ENCODE measurements at regions not wholly inside any gene's neighbourhood (a gene's known extent, or its start where the extent isn't known, plus 50 kb on each side); places are given as distances from the start of the nearest gene placed in this dataset.

DNA sequence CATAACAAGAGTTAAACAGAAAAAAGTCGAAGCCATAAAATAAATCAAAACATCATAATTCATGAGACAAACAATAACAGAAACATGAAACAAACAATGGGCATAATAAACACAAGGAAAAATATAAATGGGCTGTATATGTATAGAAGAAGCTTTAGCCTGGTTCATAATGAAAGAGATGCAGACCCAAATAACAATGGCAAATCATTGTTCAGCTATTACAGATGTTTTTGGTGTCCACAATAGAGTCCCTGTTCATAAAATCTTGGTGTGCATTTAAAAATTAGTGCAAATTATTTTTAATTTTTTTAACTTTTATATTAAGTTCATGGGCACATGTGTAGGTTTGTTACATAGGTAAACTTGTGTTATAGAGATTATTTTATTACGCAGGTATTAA lies 1185.9 kb upstream of the B3GALT2 start:
- H3K4me1 ChIP-seq (ENCODE audit: insufficient read depth, low read length): no peaks in the 10 kb centered on the region
- H3K9ac ChIP-seq (ENCODE audit: low read depth, low read length): no peak overlapping the region
- no peak for TF ChIP-seq EZH2 (IDR thresholded peaks at IDR 0.05; ENCODE audit: borderline replicate concordance, low read depth, low read length, severe bottlenecking)
- TF ChIP-seq CTCF (IDR thresholded peaks at IDR 0.05; ENCODE audit: borderline replicate concordance, extremely low read depth, low read length, poor library complexity, severe bottlenecking): no peak
- H3K4me3 ChIP-seq (ENCODE audit: low read depth in 1 of 2, low read length in 2 of 2): no peak overlapping the region
- DNase-seq: no peak
- H3K4me2 ChIP-seq (ENCODE audit: insufficient read depth, low read length): no peak overlapping the region
- H2AFZ ChIP-seq (ENCODE audit: low read depth, low read length): no peak overlapping the region
- no peaks in the 10 kb centered on the region for H3K79me2 ChIP-seq (ENCODE audit: insufficient read depth, low read length)
- H3K9me3 ChIP-seq (ENCODE audit: insufficient read depth, low read length, severe bottlenecking): no peaks in the 10 kb centered on the region
- ATAC-seq (ENCODE audit: insufficient read depth, low read depth): no peak
- no peaks in the 10 kb centered on the region for H4K20me1 ChIP-seq (ENCODE audit: insufficient read depth, low read length)
- H3K27me3 ChIP-seq (ENCODE audit: insufficient read depth, low read length, poor library complexity): no peaks in the 10 kb centered on the region
- H3K27ac ChIP-seq (ENCODE audit: low read length): no peak overlapping the region
- H3K36me3 ChIP-seq (ENCODE audit: insufficient read depth, low read length): no peaks in the 10 kb centered on the region

DNA sequence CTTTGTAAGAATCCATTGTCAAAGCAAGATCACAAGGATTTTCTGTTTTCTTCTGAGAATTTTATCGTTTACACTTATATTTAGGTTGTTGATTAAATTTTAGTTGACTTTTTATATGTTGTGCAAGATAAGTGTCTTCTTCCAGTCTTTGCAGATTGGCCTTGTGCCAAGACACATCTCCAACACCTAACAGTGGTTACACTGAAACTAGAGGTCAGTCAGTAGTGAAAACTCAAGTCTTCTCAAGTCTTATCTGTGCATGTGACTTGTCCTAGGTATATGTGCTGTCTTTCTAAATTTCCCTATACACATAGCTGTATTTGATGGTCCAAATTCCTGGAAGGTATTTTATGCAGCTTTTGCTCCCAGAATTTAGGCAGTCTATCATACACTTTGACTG lies 1183.2 kb upstream of the B3GALT2 start:
- no peak for TF ChIP-seq CTCF (IDR thresholded peaks at IDR 0.05; ENCODE audit: borderline replicate concordance, extremely low read depth, low read length, poor library complexity, severe bottlenecking)
- no peak for TF ChIP-seq EZH2 (IDR thresholded peaks at IDR 0.05; ENCODE audit: borderline replicate concordance, low read depth, low read length, severe bottlenecking)
- Histone ChIP-seq H3K4me1 (ENCODE audit: insufficient read depth, low read length) (no peaks in the 10 kb centered on the region), H3K36me3 (ENCODE audit: insufficient read depth, low read length) (no peaks in the 10 kb centered on the region), H3K9me3 (ENCODE audit: insufficient read depth, low read length, severe bottlenecking) (no peaks in the 10 kb centered on the region), H3K27me3 (ENCODE audit: insufficient read depth, low read length, poor library complexity) (no peaks in the 10 kb centered on the region), H3K27ac (ENCODE audit: low read length) (no peak overlapping the region), H3K9ac (ENCODE audit: low read depth, low read length) (no peak overlapping the region), H2AFZ (ENCODE audit: low read depth, low read length) (no peak overlapping the region), H3K4me3 (ENCODE audit: low read depth in 1 of 2, low read length in 2 of 2) (no peak overlapping the region), H3K4me2 (ENCODE audit: insufficient read depth, low read length) (no peak overlapping the region), H4K20me1 (ENCODE audit: insufficient read depth, low read length) (no peaks in the 10 kb centered on the region), H3K79me2 (ENCODE audit: insufficient read depth, low read length) (no peaks in the 10 kb centered on the region)
- ATAC-seq (ENCODE audit: insufficient read depth, low read depth) (no peak), DNase-seq (no peak)

DNA sequence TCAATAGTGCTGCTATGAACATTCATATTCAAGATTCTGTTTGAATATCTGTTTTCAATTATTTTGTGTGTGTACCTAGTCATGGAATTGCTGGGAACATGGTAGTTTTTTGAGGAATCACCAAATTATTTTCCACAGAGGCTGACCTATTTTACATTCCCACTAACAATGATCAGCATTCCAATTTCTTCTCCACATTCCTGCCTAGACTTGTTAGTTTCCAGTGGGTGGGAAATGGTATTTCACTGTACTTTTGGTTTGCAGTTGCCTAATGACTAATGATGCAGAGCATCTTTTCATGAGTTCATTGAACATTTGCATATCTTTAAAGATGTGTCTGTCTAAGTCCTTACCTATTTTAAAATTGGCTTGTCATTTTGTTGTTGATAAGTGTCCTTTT lies 1182.6 kb upstream of the B3GALT2 start:
- H2AFZ ChIP-seq (ENCODE audit: low read depth, low read length): no peak overlapping the region
- no peak overlapping the region for H3K27ac ChIP-seq (ENCODE audit: low read length)
- H3K27me3 ChIP-seq (ENCODE audit: insufficient read depth, low read length, poor library complexity): no peaks in the 10 kb centered on the region
- H3K9me3 ChIP-seq (ENCODE audit: insufficient read depth, low read length, severe bottlenecking): no peaks in the 10 kb centered on the region
- TF ChIP-seq EZH2 (IDR thresholded peaks at IDR 0.05; ENCODE audit: borderline replicate concordance, low read depth, low read length, severe bottlenecking) (no peak), CTCF (IDR thresholded peaks at IDR 0.05; ENCODE audit: borderline replicate concordance, extremely low read depth, low read length, poor library complexity, severe bottlenecking) (no peak)
- H3K9ac ChIP-seq (ENCODE audit: low read depth, low read length): no peak overlapping the region
- H3K4me3 ChIP-seq (ENCODE audit: low read depth in 1 of 2, low read length in 2 of 2): no peak overlapping the region
- DNase-seq (no peak), ATAC-seq (ENCODE audit: insufficient read depth, low read depth) (no peak)
- no peaks in the 10 kb centered on the region for H4K20me1 ChIP-seq (ENCODE audit: insufficient read depth, low read length)
- no peak overlapping the region for H3K4me2 ChIP-seq (ENCODE audit: insufficient read depth, low read length)
- no peaks in the 10 kb centered on the region for H3K79me2 ChIP-seq (ENCODE audit: insufficient read depth, low read length)
- no peaks in the 10 kb centered on the region for H3K36me3 ChIP-seq (ENCODE audit: insufficient read depth, low read length)
- no peaks in the 10 kb centered on the region for H3K4me1 ChIP-seq (ENCODE audit: insufficient read depth, low read length)

DNA sequence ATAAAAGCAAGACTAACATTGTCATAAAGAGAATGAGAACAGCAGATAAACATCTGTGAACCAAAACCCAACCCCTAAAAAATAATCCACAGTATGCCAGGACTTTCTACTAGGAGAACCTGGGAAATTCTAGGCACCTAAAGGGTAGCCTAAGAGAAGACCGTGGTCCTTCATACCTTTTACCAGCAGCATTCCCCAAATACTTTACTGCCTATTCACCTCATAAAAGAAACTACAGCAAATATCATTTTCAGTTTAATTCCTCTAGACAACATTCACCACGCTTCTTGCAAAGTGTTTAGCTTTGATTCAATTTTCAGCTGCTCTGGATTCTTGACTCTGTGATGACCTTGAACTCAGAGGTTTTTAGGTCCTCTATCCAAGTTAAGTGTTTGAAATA lies 1180.7 kb upstream of the B3GALT2 start:
- no peaks in the 10 kb centered on the region for H3K9me3 ChIP-seq (ENCODE audit: insufficient read depth, low read length, severe bottlenecking)
- H3K9ac ChIP-seq (ENCODE audit: low read depth, low read length): no peak overlapping the region
- no peak overlapping the region for H3K4me3 ChIP-seq (ENCODE audit: low read depth in 1 of 2, low read length in 2 of 2)
- TF ChIP-seq CTCF (IDR thresholded peaks at IDR 0.05; ENCODE audit: borderline replicate concordance, extremely low read depth, low read length, poor library complexity, severe bottlenecking): no peak
- no peak for TF ChIP-seq EZH2 (IDR thresholded peaks at IDR 0.05; ENCODE audit: borderline replicate concordance, low read depth, low read length, severe bottlenecking)
- no peak overlapping the region for H3K4me2 ChIP-seq (ENCODE audit: insufficient read depth, low read length)
- no peaks in the 10 kb centered on the region for H3K36me3 ChIP-seq (ENCODE audit: insufficient read depth, low read length)
- no peak for ATAC-seq (ENCODE audit: insufficient read depth, low read depth)
- H3K27me3 ChIP-seq (ENCODE audit: insufficient read depth, low read length, poor library complexity): no peaks in the 10 kb centered on the region
- H3K4me1 ChIP-seq (ENCODE audit: insufficient read depth, low read length): no peaks in the 10 kb centered on the region
- H4K20me1 ChIP-seq (ENCODE audit: insufficient read depth, low read length): no peaks in the 10 kb centered on the region
- no peak for DNase-seq
- H3K27ac ChIP-seq (ENCODE audit: low read length): no peak overlapping the region
- H3K79me2 ChIP-seq (ENCODE audit: insufficient read depth, low read length): no peaks in the 10 kb centered on the region
- no peak overlapping the region for H2AFZ ChIP-seq (ENCODE audit: low read depth, low read length)
